NCI-H226 (cell line): ENCODE measurements at regions not wholly inside any gene's neighbourhood (a gene's known extent, or its start where the extent isn't known, plus 50 kb on each side); places are given as distances from the start of the nearest gene placed in this dataset.
"Not testable (repeated sequence)": the region's sequence is repeated elsewhere in the genome, so short reads cannot be mapped to it uniquely, and the experiment has no call there.

ENCODE experiments used
- DNase-seq: peaks from one replicate; pipeline ENCODE4 v3.0.0-alpha.2; 2015

GRCh38 chr19:31531326-31531725, 182.1 kb upstream of the TSHZ3 start:
- no peak for DNase-seq

- DNase-seq: no peak
Measured at GRCh38 chr19:31532034-31532433, 182.8 kb upstream of the TSHZ3 start.

GRCh38 chr19:31533114-31533513, 183.9 kb upstream of the TSHZ3 start:
- no peak for DNase-seq

- no peak for DNase-seq
Measured at GRCh38 chr19:31534231-31534630, 185.0 kb upstream of the TSHZ3 start.

GRCh38 chr19:31534786-31535657, 185.8 kb upstream of the TSHZ3 start:
- no peak for DNase-seq

GRCh38 chr19:31535691-31536460, 186.6 kb upstream of the TSHZ3 start:
- DNase-seq: no peak

GRCh38 chr19:31537136-31537535, 187.9 kb upstream of the TSHZ3 start:
- no peak for DNase-seq

- not testable (repeated sequence) for DNase-seq
Measured at GRCh38 chr19:31537902-31538301, 188.7 kb upstream of the TSHZ3 start.

- no peak for DNase-seq
Measured at GRCh38 chr19:31538879-31539278, 189.6 kb upstream of the TSHZ3 start.

- DNase-seq: no peak
Measured at GRCh38 chr19:31539386-31539785, 190.2 kb upstream of the TSHZ3 start.

GRCh38 chr19:31541396-31541795, 192.2 kb upstream of the TSHZ3 start:
- DNase-seq: no peak

- DNase-seq: no peak
Measured at GRCh38 chr19:31543456-31543855, 194.2 kb upstream of the TSHZ3 start.

GRCh38 chr19:31545777-31546176, 196.5 kb upstream of the TSHZ3 start:
- DNase-seq: no peak

- DNase-seq: no peak
Measured at GRCh38 chr19:31546205-31546960, 197.1 kb upstream of the TSHZ3 start.

GRCh38 chr19:31548941-31549340, 199.7 kb upstream of the TSHZ3 start:
- DNase-seq: no peak

- no peak for DNase-seq
Measured at GRCh38 chr19:31553112-31553845, 204.0 kb upstream of the TSHZ3 start.

- no peak for DNase-seq
Measured at GRCh38 chr19:31553846-31554215, 204.6 kb upstream of the TSHZ3 start.

- DNase-seq: no peak
Measured at GRCh38 chr19:31554360-31554759, 205.1 kb upstream of the TSHZ3 start.

GRCh38 chr19:31555634-31556215, 206.5 kb upstream of the TSHZ3 start:
- DNase-seq: no peak

- DNase-seq: no peak
Measured at GRCh38 chr19:31559494-31559893, 210.3 kb upstream of the TSHZ3 start.

- DNase-seq: no peak
Measured at GRCh38 chr19:31560086-31561060, 211.1 kb upstream of the TSHZ3 start.
